Caco-2 (cell line): ENCODE measurements at regions not wholly inside any gene's neighbourhood (a gene's known extent, or its start where the extent isn't known, plus 50 kb on each side); places are given as distances from the start of the nearest gene placed in this dataset.

Source experiments
- BruUV-seq: library from RNA; stranded (reverse); fragments of 400-500 nt; replicated peaks from 2 replicates; lab custom pipeline; 2021; lab: Mats Ljungman, UMichigan
- CTCF ChIA-PET: fragments of 300-600 bp; sonication (Branson Sonifier 250); formaldehyde crosslinking; loops from one replicate; lab custom pipeline; 2022; ENCODE audit warnings: antibody characterized with exemption; lab: Charles Lee
- POLR2A ChIA-PET: fragments of 300-600 bp; sonication (Branson Sonifier 250); formaldehyde crosslinking; loops from one replicate; lab custom pipeline; 2022; ENCODE audit warnings: antibody characterized with exemption; lab: Charles Lee
- DNase-seq, 2 experiments: peaks; one replicate each; pipeline versions ENCODE4 v3.0.0 to v3.0.0-alpha.2; 2020 to 2022
- H3K27me3 ChIP-seq: replicated peaks from 2 replicates; pipeline ENCODE4 v1.6.0; 2011; ENCODE audit warnings: low read length; ENCODE audit not compliant: control insufficient read depth, insufficient read depth
- H3K36me3 ChIP-seq: 2 replicates; pipeline ENCODE4 v1.5.1; 2011; ENCODE audit warnings: low read length; ENCODE audit not compliant: control insufficient read depth, insufficient read depth
- H3K4me1 ChIP-seq: fragments of 250-450 bp; sonication (Bioruptor Pico); 2 replicates; pipeline ENCODE4 v1.5.1; 2020; ENCODE audit warnings: mild to moderate bottlenecking
- H3K4me3 ChIP-seq: 2 replicates; pipeline ENCODE4 v1.5.1; 2011; ENCODE audit warnings: low read depth, mild to moderate bottlenecking, control low read depth, low read length
- H3K9me3 ChIP-seq: fragments of 250-450 bp; sonication (Bioruptor Pico); 2 replicates; pipeline ENCODE4 v1.5.1; 2020; ENCODE audit warnings: mild to moderate bottlenecking, moderate library complexity
- H3K27ac Mint-ChIP-seq: one replicate; pipeline ENCODE4 v1.8.0; 2022; ENCODE audit warnings: mixed read lengths; ENCODE audit not compliant: unreplicated experiment
- H3K27me3 Mint-ChIP-seq: one replicate; pipeline ENCODE4 v1.8.0; 2022; ENCODE audit warnings: mixed read lengths; ENCODE audit not compliant: insufficient read depth, unreplicated experiment
- H3K36me3 Mint-ChIP-seq: one replicate; pipeline ENCODE4 v1.8.0; 2022; ENCODE audit warnings: mild to moderate bottlenecking, mixed read lengths; ENCODE audit not compliant: insufficient read depth, unreplicated experiment
- H3K4me1 Mint-ChIP-seq: one replicate; pipeline ENCODE4 v1.8.0; 2022; ENCODE audit warnings: low read depth, mixed read lengths; ENCODE audit not compliant: unreplicated experiment
- H3K4me3 Mint-ChIP-seq: one replicate; pipeline ENCODE4 v1.8.0; 2022; ENCODE audit warnings: mild to moderate bottlenecking, moderate library complexity, mixed read lengths; ENCODE audit not compliant: unreplicated experiment
- H3K9me3 Mint-ChIP-seq: one replicate; pipeline ENCODE4 v1.8.0; 2022; ENCODE audit warnings: mixed read lengths; ENCODE audit not compliant: unreplicated experiment
- intact Hi-C: fragments of 100-400 bp; cut with micrococcal nuclease; formaldehyde crosslinking; loops from one replicate; pipeline ENCODE4 v1.10.0; 2022; ENCODE audit not compliant: unreplicated experiment
- TF ChIP-seq, protein P1 (sequence below), 2 experiments: fragments of 200-600 bp in 1 of 2; IDR thresholded peaks; 1 replicate in 1 of 2; 2 replicates in 1 of 2; pipeline versions ENCODE4 v1.5.1 to v1.8.0; 2011 to 2022; ENCODE audit warnings: antibody characterized with exemption in 1 of 2, control low read depth in 1 of 2, inconsistent platforms in 1 of 2, low read depth in 1 of 2, low read length in 1 of 2, mild to moderate bottlenecking in 1 of 2, moderate library complexity in 1 of 2; ENCODE audit not compliant: insufficient read depth in 1 of 2, severe bottlenecking in 1 of 2, unreplicated experiment in 1 of 2

DNA sequence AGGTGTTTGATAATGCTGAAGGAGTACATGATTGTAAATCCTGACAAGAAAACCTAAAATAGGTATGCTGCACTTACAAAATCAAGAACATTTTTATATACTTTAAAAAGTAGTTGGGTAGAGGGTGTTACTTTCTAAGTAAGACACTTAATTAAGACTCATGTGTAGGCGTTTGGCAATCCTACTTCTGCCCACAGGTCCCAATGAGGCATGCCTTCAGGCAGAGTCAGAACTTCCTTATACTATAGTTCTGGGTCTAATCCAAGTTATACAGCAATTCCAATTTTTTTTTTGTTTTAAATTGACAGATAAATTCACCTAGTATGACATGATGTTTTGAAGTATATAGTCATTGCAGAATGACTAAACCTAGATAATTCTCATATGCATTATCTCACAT is 1188.5 kb upstream of the PHF14 start:
- DNase-seq, result no peak
- Mint-ChIP-seq H3K36me3 (no peaks in the 10 kb centered on the region), H3K9me3 (no peaks in the 10 kb centered on the region), H3K4me3 (no peak overlapping the region), H3K4me1 (no peaks in the 10 kb centered on the region), H3K27ac (no peak overlapping the region), H3K27me3 (no peaks in the 10 kb centered on the region)
- no peak overlapping the region for H3K4me3 ChIP-seq
- H3K9me3 ChIP-seq, result no peaks in the 10 kb centered on the region
- ChIA-PET POLR2A (no interaction called here), CTCF (no interaction called here)
- TF ChIP-seq, protein P1, sequence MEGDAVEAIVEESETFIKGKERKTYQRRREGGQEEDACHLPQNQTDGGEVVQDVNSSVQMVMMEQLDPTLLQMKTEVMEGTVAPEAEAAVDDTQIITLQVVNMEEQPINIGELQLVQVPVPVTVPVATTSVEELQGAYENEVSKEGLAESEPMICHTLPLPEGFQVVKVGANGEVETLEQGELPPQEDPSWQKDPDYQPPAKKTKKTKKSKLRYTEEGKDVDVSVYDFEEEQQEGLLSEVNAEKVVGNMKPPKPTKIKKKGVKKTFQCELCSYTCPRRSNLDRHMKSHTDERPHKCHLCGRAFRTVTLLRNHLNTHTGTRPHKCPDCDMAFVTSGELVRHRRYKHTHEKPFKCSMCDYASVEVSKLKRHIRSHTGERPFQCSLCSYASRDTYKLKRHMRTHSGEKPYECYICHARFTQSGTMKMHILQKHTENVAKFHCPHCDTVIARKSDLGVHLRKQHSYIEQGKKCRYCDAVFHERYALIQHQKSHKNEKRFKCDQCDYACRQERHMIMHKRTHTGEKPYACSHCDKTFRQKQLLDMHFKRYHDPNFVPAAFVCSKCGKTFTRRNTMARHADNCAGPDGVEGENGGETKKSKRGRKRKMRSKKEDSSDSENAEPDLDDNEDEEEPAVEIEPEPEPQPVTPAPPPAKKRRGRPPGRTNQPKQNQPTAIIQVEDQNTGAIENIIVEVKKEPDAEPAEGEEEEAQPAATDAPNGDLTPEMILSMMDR (IDR thresholded peaks at IDR 0.05; ENCODE audit: insufficient read depth in 1 of 2, low read depth in 1 of 2, low read length in 1 of 2, severe bottlenecking in 1 of 2, unreplicated experiment in 1 of 2), result no peak
- H3K27me3 ChIP-seq, result no peaks in the 10 kb centered on the region
- no TSS peak for BruUV-seq
- no peaks in the 10 kb centered on the region for H3K36me3 ChIP-seq
- H3K4me1 ChIP-seq, result no peaks in the 10 kb centered on the region
- intact Hi-C loops, result no loop called here

DNA sequence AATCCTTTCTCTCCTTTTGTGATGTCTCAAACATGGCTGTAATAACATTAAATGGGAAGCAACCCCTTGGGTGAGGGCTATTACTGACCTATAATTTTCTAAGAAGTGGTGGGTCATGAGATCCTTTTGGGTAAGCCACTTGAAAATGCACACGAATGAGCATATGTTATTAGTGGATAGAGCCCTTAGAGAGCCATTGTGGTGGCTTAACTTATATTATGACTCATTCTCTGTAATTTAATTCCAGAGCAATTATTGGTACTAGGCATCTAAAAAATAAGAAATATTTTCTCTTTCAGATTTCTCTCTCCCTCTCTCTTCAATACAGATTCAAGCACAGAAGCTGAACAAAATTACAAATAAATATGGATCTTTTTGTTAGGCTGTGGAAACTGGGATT is 1177.4 kb upstream of the PHF14 start:
- Mint-ChIP-seq H3K9me3 (no peaks in the 10 kb centered on the region), H3K4me1 (no peaks in the 10 kb centered on the region), H3K36me3 (no peaks in the 10 kb centered on the region), H3K27me3 (no peaks in the 10 kb centered on the region), H3K4me3 (no peak overlapping the region), H3K27ac (no peak overlapping the region)
- Histone ChIP-seq H3K9me3 (no peaks in the 10 kb centered on the region), H3K36me3 (no peaks in the 10 kb centered on the region), H3K4me1 (no peaks in the 10 kb centered on the region), H3K27me3 (no peaks in the 10 kb centered on the region), H3K4me3 (no peak overlapping the region)
- intact Hi-C loops, result no loop called here
- POLR2A ChIA-PET, result no interaction called here
- TF ChIP-seq, protein P1 (IDR thresholded peaks at IDR 0.05; ENCODE audit: insufficient read depth in 1 of 2, low read depth in 1 of 2, low read length in 1 of 2, severe bottlenecking in 1 of 2, unreplicated experiment in 1 of 2), result no peak
- BruUV-seq, result no TSS peak
- CTCF ChIA-PET, result no interaction called here
- no peak for DNase-seq

DNA sequence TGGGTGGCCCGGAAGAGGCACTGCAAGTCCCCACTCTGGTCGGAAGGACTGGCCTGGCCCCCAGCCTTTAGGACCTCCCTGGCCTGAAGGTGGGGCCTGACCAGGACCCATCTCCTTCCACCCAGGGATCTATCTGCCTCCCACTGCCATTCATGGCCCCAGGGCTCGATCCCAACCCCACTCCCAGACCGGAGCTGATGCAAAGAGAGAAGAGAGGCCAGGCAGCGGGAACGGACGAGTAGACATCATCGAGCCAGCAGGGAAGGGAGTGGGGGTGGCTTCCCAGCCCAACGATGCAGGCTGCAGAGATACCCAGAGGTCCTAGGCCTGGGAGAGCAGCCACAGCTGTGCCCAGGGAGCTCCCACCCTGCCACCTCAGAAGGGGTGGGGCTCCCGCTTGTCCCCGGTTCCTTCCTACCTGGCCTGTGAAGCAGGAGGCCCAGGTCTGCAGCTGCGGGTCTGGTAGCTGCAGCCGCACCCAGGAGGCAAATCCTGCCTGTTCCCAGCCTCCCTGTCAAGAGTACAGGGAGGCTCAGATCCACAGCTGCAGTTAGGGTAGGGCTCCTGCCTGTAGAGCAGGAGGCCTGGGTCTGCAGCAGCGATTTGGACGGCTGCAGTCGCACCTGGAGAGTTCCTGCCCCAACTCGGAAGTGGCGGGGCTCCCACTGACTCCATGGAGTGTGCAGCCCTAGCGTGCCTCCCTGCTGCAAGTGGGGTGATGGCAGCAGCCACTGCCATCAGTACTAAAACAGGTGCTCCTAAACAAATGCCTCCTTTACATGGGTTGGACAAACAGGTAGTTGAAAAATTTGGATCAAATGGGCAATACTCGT is 1151.0 kb upstream of the PHF14 start:
- peaks cover 4% of the 10 kb centered on the region for H3K27me3 Mint-ChIP-seq
- H3K9me3 Mint-ChIP-seq, result peaks cover 7% of the 10 kb centered on the region
- POLR2A ChIA-PET, result no interaction called here
- BruUV-seq, result no TSS peak
- Histone ChIP-seq H3K27me3 (no peaks in the 10 kb centered on the region), H3K4me1 (no peaks in the 10 kb centered on the region), H3K4me3 (no peak overlapping the region), H3K36me3 (no peaks in the 10 kb centered on the region), H3K9me3 (no peaks in the 10 kb centered on the region)
- no peaks in the 10 kb centered on the region for H3K4me1 Mint-ChIP-seq
- no peak for DNase-seq
- TF ChIP-seq, protein P1 (IDR thresholded peaks at IDR 0.05; ENCODE audit: insufficient read depth in 1 of 2, low read depth in 1 of 2, low read length in 1 of 2, severe bottlenecking in 1 of 2, unreplicated experiment in 1 of 2), result no peak
- H3K36me3 Mint-ChIP-seq, result peaks cover 5% of the 10 kb centered on the region
- no peak overlapping the region for H3K27ac Mint-ChIP-seq
- intact Hi-C loops, result no loop called here
- no peak overlapping the region for H3K4me3 Mint-ChIP-seq
- CTCF ChIA-PET, result no interaction called here
